HCT116 (cell line): ENCODE measurements at regions not wholly inside any gene's neighbourhood (a gene's known extent, or its start where the extent isn't known, plus 50 kb on each side); places are given as distances from the start of the nearest gene placed in this dataset.

Experiments
- ATAC-seq: fragments of 200-7000 bp; cut with Tn5 transposase; 2 replicates; pipeline ENCODE4 v1.9.1; 2020; ENCODE audit warnings: mild to moderate bottlenecking, moderate library complexity
- BruUV-seq: library from RNA; stranded (reverse); fragments of 400-500 nt; replicated peaks from 2 replicates; lab custom pipeline; 2021; lab: Mats Ljungman, UMichigan
- CTCF ChIA-PET: fragments of 300-600 bp; sonication (Branson Sonifier 250); formaldehyde crosslinking; loops from one replicate; lab custom pipeline; 2021; ENCODE audit warnings: antibody characterized with exemption; lab: Charles Lee
- POLR2A ChIA-PET: fragments of 300-600, 350-600 bp; sonication (Branson Sonifier 250); formaldehyde crosslinking; loops from one replicate; lab custom pipeline; 2021; ENCODE audit warnings: antibody characterized with exemption; lab: Charles Lee
- RAD21 ChIA-PET, 2 experiments: fragments of 300-600 bp; sonication (Branson Sonifier 250); formaldehyde crosslinking; loops; one replicate each; lab custom pipeline; 2023; ENCODE audit warnings: low total read pairs in 2 of 2; ENCODE audit not compliant: uncharacterized antibody in 2 of 2, unreplicated experiment in 2 of 2, low non-redundant PET in 1 of 2; lab: Charles Lee
- DNase-seq: peaks from one replicate; pipeline ENCODE4 v3.0.0-alpha.2; 2010; ENCODE audit warnings: low read depth, low spot score
- H2AFZ ChIP-seq: fragments of 200-600 bp; shearing (Covaris generic), sonication (generic); 2 replicates; pipeline ENCODE4 v1.6.1; 2017; ENCODE audit warnings: low read depth, mixed run types, mixed read lengths, antibody characterized with exemption, low read length; ENCODE audit not compliant: poor library complexity, severe bottlenecking
- H3K27ac ChIP-seq: 2 replicates; pipeline ENCODE4 v1.5.1; 2012; ENCODE audit warnings: low read depth, low read length
- H3K27me3 ChIP-seq: fragments of 200-600 bp; sonication (generic); 2 replicates; pipeline ENCODE4 v1.6.1; 2016; ENCODE audit warnings: mixed run types, low read length, mixed read lengths; ENCODE audit not compliant: insufficient read depth
- H3K36me3 ChIP-seq, 2 experiments: fragments of 200-500 bp in 1 of 2; fragments of 200-600 bp in 1 of 2; sonication (Bioruptor generic) in 1 of 2; sonication (generic) in 1 of 2; 2 replicates each; pipeline versions ENCODE4 v1.5.1 to v1.6.1; 2014 to 2016; ENCODE audit warnings: low read length in 2 of 2, inconsistent platforms in 1 of 2, mixed read lengths in 1 of 2, mixed run types in 1 of 2; ENCODE audit not compliant: insufficient read depth in 2 of 2, control insufficient read depth in 1 of 2
- H3K4me1 ChIP-seq, 2 experiments: fragments of 200-600 bp in 1 of 2; sonication (generic) in 1 of 2; 2 replicates each; pipeline versions ENCODE4 v1.5.1 to v1.6.1; 2012 to 2017; ENCODE audit warnings: low read length in 2 of 2, inconsistent platforms in 1 of 2, mild to moderate bottlenecking in 1 of 2, mixed read lengths in 1 of 2, mixed run types in 1 of 2, moderate library complexity in 1 of 2; ENCODE audit not compliant: insufficient read depth in 2 of 2, control insufficient read depth in 1 of 2
- H3K4me2 ChIP-seq: fragments of 200-600 bp; sonication (generic); 2 replicates; pipeline ENCODE4 v1.6.1; 2017; ENCODE audit warnings: mixed run types, low read length, mixed read lengths
- H3K4me3 ChIP-seq, 2 experiments: fragments of 200-600 bp in 1 of 2; sonication (generic) in 1 of 2; replicated peaks in 1 of 2; 2 replicates each; pipeline ENCODE4 v1.5.1; 2011 to 2016; ENCODE audit warnings: low read length in 2 of 2, control low read depth in 1 of 2, low read depth in 1 of 2, mild to moderate bottlenecking in 1 of 2, mixed read lengths in 1 of 2, mixed run types in 1 of 2
- H3K79me2 ChIP-seq: fragments of 200-600 bp; sonication (generic); 2 replicates; pipeline ENCODE4 v1.6.1; 2017; ENCODE audit warnings: mild to moderate bottlenecking, mixed run types, low read length, moderate library complexity, mixed read lengths; ENCODE audit not compliant: insufficient read depth
- H3K9ac ChIP-seq: fragments of 200-600 bp; sonication (generic); 2 replicates; pipeline ENCODE4 v1.6.1; 2016; ENCODE audit warnings: low read length, mixed read lengths
- H3K9me2 ChIP-seq: fragments of 200-600 bp; sonication (generic), shearing (Covaris generic); 2 replicates; pipeline ENCODE4 v1.6.1; 2017; ENCODE audit warnings: mixed run types, mild to moderate bottlenecking, moderate library complexity; ENCODE audit not compliant: insufficient read depth
- H3K9me3 ChIP-seq, 2 experiments: fragments of 200-500 bp in 1 of 2; fragments of 200-600 bp in 1 of 2; sonication (Bioruptor generic) in 1 of 2; sonication (generic) in 1 of 2; 2 replicates each; pipeline ENCODE4 v1.6.1; 2014 to 2017; ENCODE audit warnings: low read length in 2 of 2, mixed read lengths in 2 of 2, inconsistent platforms in 1 of 2, low read depth in 1 of 2, mild to moderate bottlenecking in 1 of 2, mixed run types in 1 of 2, moderate library complexity in 1 of 2; ENCODE audit not compliant: control insufficient read depth in 1 of 2, insufficient read depth in 1 of 2
- H4K20me1 ChIP-seq: fragments of 200-600 bp; sonication (generic), shearing (Covaris generic); 2 replicates; pipeline ENCODE4 v1.6.1; 2017; ENCODE audit warnings: mixed run types, mild to moderate bottlenecking, moderate library complexity; ENCODE audit not compliant: insufficient read depth
- CTCF ChIP-seq, 3 experiments: fragments of 200-600 bp in 1 of 3; sonication (generic) in 1 of 3; IDR thresholded peaks in 2 of 3; conservative IDR thresholded peaks in 1 of 3; 2 replicates each; pipeline ENCODE4 v1.5.1; 2012 to 2017; ENCODE audit warnings: low read depth in 2 of 3, low read length in 2 of 3, antibody characterized with exemption in 1 of 3, borderline replicate concordance in 1 of 3, control low read depth in 1 of 3, mild to moderate bottlenecking in 1 of 3, mixed read lengths in 1 of 3, mixed run types in 1 of 3, moderate library complexity in 1 of 3; ENCODE audit not compliant: insufficient read depth in 1 of 3
- JUND ChIP-seq: IDR thresholded peaks from 2 replicates; pipeline ENCODE4 v1.6.1; 2012
- REST ChIP-seq: IDR thresholded peaks from 2 replicates; pipeline ENCODE4 v1.6.1; 2012; ENCODE audit warnings: low read depth
- intact Hi-C: fragments of 100-400 bp; cut with micrococcal nuclease; formaldehyde crosslinking; loops from 2 replicates; pipeline ENCODE4 v1.10.0; 2022

- TF ChIP-seq REST (no peak), JUND (no peak), CTCF (IDR thresholded peaks at IDR 0.05 in 2 of 3, conservative IDR thresholded peaks at IDR 0.05 in 1 of 3; ENCODE audit: borderline replicate concordance in 1 of 3, insufficient read depth in 1 of 3, low read depth in 2 of 3, low read length in 2 of 3) (no peak)
- no peaks in the 10 kb centered on the region for H3K27me3 ChIP-seq
- no peaks in the 10 kb centered on the region for H3K79me2 ChIP-seq
- ChIA-PET RAD21 (no interaction called here), POLR2A (no interaction called here), CTCF (no interaction called here)
- DNase-seq (no peak), ATAC-seq (peak; percentile 32)
- no peaks in the 10 kb centered on the region for H3K4me1 ChIP-seq
- H3K9me2 ChIP-seq, result no peaks in the 10 kb centered on the region
- no peak overlapping the region for H3K4me2 ChIP-seq
- BruUV-seq, result no TSS peak
- no peaks in the 10 kb centered on the region for H3K36me3 ChIP-seq
- no peaks in the 10 kb centered on the region for H3K9me3 ChIP-seq
- H3K27ac ChIP-seq, result no peak overlapping the region
- H2AFZ ChIP-seq, result no peak overlapping the region
- no peak overlapping the region for H3K4me3 ChIP-seq
- intact Hi-C loops, result no loop called here
- H4K20me1 ChIP-seq, result no peaks in the 10 kb centered on the region; the same call in 1 of the 2 replicates
- H3K9ac ChIP-seq, result no peak overlapping the region
Observed at GRCh38 chr2:208618220-208618619, 211.6 kb downstream of the PTH2R start.
